Cardiac fibroblast (primary cell): ENCODE measurements at regions not wholly inside any gene's neighbourhood (a gene's known extent, or its start where the extent isn't known, plus 50 kb on each side); places are given as distances from the start of the nearest gene placed in this dataset.

Source experiments
- DNase-seq, 2 donors: peaks; one replicate each; pipeline versions ENCODE4 v3.0.0 to v3.0.0-alpha.2; 2010; ENCODE audit warnings: low read depth in 2 of 2
- H3K4me3 ChIP-seq, 2 donors: replicated peaks in 1 of 2; 1 replicate in 1 of 2; 2 replicates in 1 of 2; pipeline ENCODE4 v1.5.1; 2011; ENCODE audit warnings: low read depth in 2 of 2, low read length in 2 of 2, mild to moderate bottlenecking in 2 of 2, moderate library complexity in 1 of 2
- CTCF ChIP-seq: IDR thresholded peaks from one replicate; pipeline ENCODE4 v1.5.1; 2011; ENCODE audit warnings: low read depth, mild to moderate bottlenecking, low read length, inconsistent platforms

GRCh38 chr13:87923753-87924152, 252.6 kb downstream of the SLITRK5 start:
- no peak for TF ChIP-seq CTCF
- H3K4me3 ChIP-seq = no peak overlapping the region
- DNase-seq = no peak

GRCh38 chr13:87925006-87925405, 253.8 kb downstream of the SLITRK5 start:
- no peak for DNase-seq
- H3K4me3 ChIP-seq = no peak overlapping the region
- no peak for TF ChIP-seq CTCF

- no peak for TF ChIP-seq CTCF
- no peak for DNase-seq
- H3K4me3 ChIP-seq = no peak overlapping the region
These were observed 269.6 kb downstream of the SLITRK5 start for GRCh38 chr13:87940776-87941175.

GRCh38 chr13:87941226-87941625, 270.1 kb downstream of the SLITRK5 start:
- DNase-seq = no peak
- no peak for TF ChIP-seq CTCF
- H3K4me3 ChIP-seq = no peak overlapping the region

- DNase-seq = no peak
- TF ChIP-seq CTCF = no peak
- H3K4me3 ChIP-seq = no peak overlapping the region
These were observed 271.0 kb downstream of the SLITRK5 start for GRCh38 chr13:87942205-87942604.

GRCh38 chr13:87944038-87944437, 272.9 kb downstream of the SLITRK5 start:
- no peak for TF ChIP-seq CTCF
- DNase-seq = no peak
- H3K4me3 ChIP-seq = no peak overlapping the region

GRCh38 chr13:87952377-87952776, 281.2 kb downstream of the SLITRK5 start:
- no peak for DNase-seq
- TF ChIP-seq CTCF = no peak
- no peak overlapping the region for H3K4me3 ChIP-seq
